Epithelial cell of esophagus (primary cell): ENCODE measurements at regions not wholly inside any gene's neighbourhood (a gene's known extent, or its start where the extent isn't known, plus 50 kb on each side); places are given as distances from the start of the nearest gene placed in this dataset.

Source experiments
- DNase-seq: peaks from one replicate; pipeline ENCODE4 v3.0.0; 2010; ENCODE audit warnings: low read depth
- H3K4me3 ChIP-seq: 2 replicates; pipeline ENCODE4 v1.5.1; 2011; ENCODE audit warnings: mild to moderate bottlenecking, low read length, control low read depth
- CTCF ChIP-seq: IDR thresholded peaks from 2 replicates; pipeline ENCODE4 v1.5.1; 2011; ENCODE audit warnings: low read depth, mild to moderate bottlenecking, low read length, control low read depth, inconsistent platforms; ENCODE audit not compliant: insufficient read depth; ENCODE audit errors: missing control alignments

GRCh38 chr19:30890033-30890432 lies 459.2 kb downstream of the TSHZ3 start:
- DNase-seq: no peak
- TF ChIP-seq CTCF: no peak

GRCh38 chr19:30888937-30889336 lies 460.3 kb downstream of the TSHZ3 start:
- DNase-seq: no peak
- no peak for TF ChIP-seq CTCF
- no peak overlapping the region for H3K4me3 ChIP-seq

More at GRCh38 chr19:30890033-30890432, 459.2 kb downstream of the TSHZ3 start:
- no peak overlapping the region for H3K4me3 ChIP-seq

- H3K4me3 ChIP-seq: no peak overlapping the region
- DNase-seq: no peak
- TF ChIP-seq CTCF: no peak
Measured at GRCh38 chr19:30887042-30887441, 462.2 kb downstream of the TSHZ3 start.

GRCh38 chr19:30886222-30886621 lies 463.0 kb downstream of the TSHZ3 start:
- H3K4me3 ChIP-seq: no peak overlapping the region
- TF ChIP-seq CTCF: no peak
- DNase-seq: no peak

GRCh38 chr19:30884146-30884812 lies 465.0 kb downstream of the TSHZ3 start:
- no peak for DNase-seq
- no peak for TF ChIP-seq CTCF
- H3K4me3 ChIP-seq: no peak overlapping the region

GRCh38 chr19:30883071-30883470 lies 466.2 kb downstream of the TSHZ3 start:
- TF ChIP-seq CTCF: no peak
- no peak overlapping the region for H3K4me3 ChIP-seq
- DNase-seq: no peak

GRCh38 chr19:30882411-30883005 lies 466.7 kb downstream of the TSHZ3 start:
- H3K4me3 ChIP-seq: no peak overlapping the region
- no peak for TF ChIP-seq CTCF
- DNase-seq: no peak
